MCF 10A (cell line): ENCODE measurements at regions not wholly inside any gene's neighbourhood (a gene's known extent, or its start where the extent isn't known, plus 50 kb on each side); places are given as distances from the start of the nearest gene placed in this dataset.

Experiments
- BruUV-seq: library from RNA; stranded (reverse); fragments of 400-500 nt; replicated peaks from 2 replicates; lab custom pipeline; 2021; lab: Mats Ljungman, UMichigan
- CTCF ChIA-PET: fragments of 300-600 bp; sonication (Branson Sonifier 250); formaldehyde crosslinking; extraction: SDS; loops from one replicate; lab custom pipeline; 2021; ENCODE audit warnings: antibody characterized with exemption, inconsistent platforms; lab: Yijun Ruan, JAX
- POLR2A ChIA-PET: fragments of 300-600, 350-650 bp; sonication (Branson Sonifier 250); formaldehyde crosslinking; extraction: SDS; loops from one replicate; lab custom pipeline; 2020; ENCODE audit warnings: antibody characterized with exemption, inconsistent platforms; lab: Yijun Ruan, JAX
- DNase-seq: peaks from one replicate; pipeline ENCODE4 v3.0.0-alpha.2; 2018; ENCODE audit not compliant: unreplicated experiment
- H3K27ac Mint-ChIP-seq: one replicate; pipeline ENCODE4 v1.8.0; 2022; ENCODE audit warnings: mild to moderate bottlenecking, low read depth, mixed read lengths; ENCODE audit not compliant: unreplicated experiment
- H3K27me3 Mint-ChIP-seq: one replicate; pipeline ENCODE4 v1.8.0; 2022; ENCODE audit warnings: mixed read lengths; ENCODE audit not compliant: insufficient read depth, unreplicated experiment
- H3K36me3 Mint-ChIP-seq: one replicate; pipeline ENCODE4 v1.8.0; 2022; ENCODE audit warnings: mild to moderate bottlenecking, moderate library complexity, mixed read lengths; ENCODE audit not compliant: insufficient read depth, unreplicated experiment
- H3K4me1 Mint-ChIP-seq: one replicate; pipeline ENCODE4 v1.8.0; 2022; ENCODE audit warnings: mixed read lengths; ENCODE audit not compliant: insufficient read depth, unreplicated experiment
- H3K4me3 Mint-ChIP-seq: one replicate; pipeline ENCODE4 v1.8.0; 2022; ENCODE audit warnings: mild to moderate bottlenecking, moderate library complexity, mixed read lengths; ENCODE audit not compliant: unreplicated experiment
- H3K9me3 Mint-ChIP-seq: one replicate; pipeline ENCODE4 v1.8.0; 2022; ENCODE audit warnings: mixed read lengths; ENCODE audit not compliant: unreplicated experiment
- intact Hi-C: fragments of 100-400 bp; cut with micrococcal nuclease; formaldehyde crosslinking; loops from 2 replicates; pipeline ENCODE4 v1.14.1; 2022
- TF ChIP-seq, protein P1 (sequence below): fragments of 200-600 bp; IDR thresholded peaks from one replicate; pipeline ENCODE4 v1.8.0; 2022; ENCODE audit warnings: antibody characterized with exemption, mild to moderate bottlenecking; ENCODE audit not compliant: unreplicated experiment

- no TSS peak for BruUV-seq
- H3K27ac Mint-ChIP-seq: no peak overlapping the region
- POLR2A ChIA-PET: no interaction called here
- H3K4me3 Mint-ChIP-seq: no peak overlapping the region
- no peaks in the 10 kb centered on the region for H3K36me3 Mint-ChIP-seq
- DNase-seq: no peak
- no peaks in the 10 kb centered on the region for H3K4me1 Mint-ChIP-seq
- TF ChIP-seq, protein P1, sequence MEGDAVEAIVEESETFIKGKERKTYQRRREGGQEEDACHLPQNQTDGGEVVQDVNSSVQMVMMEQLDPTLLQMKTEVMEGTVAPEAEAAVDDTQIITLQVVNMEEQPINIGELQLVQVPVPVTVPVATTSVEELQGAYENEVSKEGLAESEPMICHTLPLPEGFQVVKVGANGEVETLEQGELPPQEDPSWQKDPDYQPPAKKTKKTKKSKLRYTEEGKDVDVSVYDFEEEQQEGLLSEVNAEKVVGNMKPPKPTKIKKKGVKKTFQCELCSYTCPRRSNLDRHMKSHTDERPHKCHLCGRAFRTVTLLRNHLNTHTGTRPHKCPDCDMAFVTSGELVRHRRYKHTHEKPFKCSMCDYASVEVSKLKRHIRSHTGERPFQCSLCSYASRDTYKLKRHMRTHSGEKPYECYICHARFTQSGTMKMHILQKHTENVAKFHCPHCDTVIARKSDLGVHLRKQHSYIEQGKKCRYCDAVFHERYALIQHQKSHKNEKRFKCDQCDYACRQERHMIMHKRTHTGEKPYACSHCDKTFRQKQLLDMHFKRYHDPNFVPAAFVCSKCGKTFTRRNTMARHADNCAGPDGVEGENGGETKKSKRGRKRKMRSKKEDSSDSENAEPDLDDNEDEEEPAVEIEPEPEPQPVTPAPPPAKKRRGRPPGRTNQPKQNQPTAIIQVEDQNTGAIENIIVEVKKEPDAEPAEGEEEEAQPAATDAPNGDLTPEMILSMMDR: no peak
- intact Hi-C loops: no loop called here
- CTCF ChIA-PET: interaction anchor here (0.6 kb wide), 1 partner anchor 17 kb away, joined by 3 read pairs; no protein-coding TSS in a partner anchor
- H3K27me3 Mint-ChIP-seq: no peaks in the 10 kb centered on the region
- no peaks in the 10 kb centered on the region for H3K9me3 Mint-ChIP-seq
Observed at GRCh38 chr14:48751293-48751692, 834.9 kb downstream of the RPS29 start.

DNA sequence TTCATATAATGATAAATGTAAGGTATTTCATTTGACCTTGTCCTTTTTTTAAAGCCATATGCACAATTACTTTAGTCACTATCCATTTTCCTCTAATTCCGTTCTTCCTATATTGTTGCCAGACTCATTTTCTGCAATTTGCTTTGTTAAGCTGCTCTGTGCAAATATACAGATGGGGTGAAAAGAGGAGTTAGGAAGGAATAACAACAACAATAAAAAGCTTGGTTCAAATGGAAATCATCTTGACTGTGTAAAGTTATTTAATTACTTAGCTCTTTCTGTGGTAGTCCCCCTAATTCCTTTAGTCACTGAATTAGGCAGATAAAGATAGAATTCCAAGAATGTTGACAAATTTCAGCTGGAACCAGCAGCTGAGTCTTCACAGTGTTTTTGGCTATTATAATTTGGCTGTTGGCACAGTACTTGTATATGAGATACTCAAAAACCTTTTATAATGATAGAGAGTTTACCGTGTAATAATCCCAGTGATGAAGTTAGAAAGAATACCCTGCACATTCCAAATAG, 838.0 kb downstream of the RPS29 start:
- CTCF ChIA-PET: interaction anchor here (0.6 to 1.5 kb wide), 2 partner anchors 24 to 425 kb away, joined by 3 to 4 read pairs; no protein-coding TSS in a partner anchor
- intact Hi-C loops: no loop called here
- Mint-ChIP-seq H3K9me3 (no peaks in the 10 kb centered on the region), H3K27ac (no peak overlapping the region), H3K27me3 (no peaks in the 10 kb centered on the region), H3K4me3 (no peak overlapping the region), H3K36me3 (no peaks in the 10 kb centered on the region), H3K4me1 (no peaks in the 10 kb centered on the region)
- BruUV-seq: no TSS peak
- TF ChIP-seq, protein P1: no peak
- POLR2A ChIA-PET: no interaction called here
- DNase-seq: no peak

- Mint-ChIP-seq H3K27me3 (no peaks in the 10 kb centered on the region), H3K4me3 (no peak overlapping the region), H3K27ac (no peak overlapping the region), H3K9me3 (no peaks in the 10 kb centered on the region), H3K36me3 (no peaks in the 10 kb centered on the region), H3K4me1 (no peaks in the 10 kb centered on the region)
- ChIA-PET POLR2A (no interaction called here), CTCF (interaction anchor here (0.6 to 1.5 kb wide), 2 partner anchors 25 to 426 kb away, joined by 3 to 4 read pairs; no protein-coding TSS in a partner anchor)
- no peak for DNase-seq
- BruUV-seq: no TSS peak
- intact Hi-C loops: no loop called here
- TF ChIP-seq, protein P1: no peak
Observed at GRCh38 chr14:48747561-48748089, 838.6 kb downstream of the RPS29 start.

- no peaks in the 10 kb centered on the region for H3K4me1 Mint-ChIP-seq
- H3K27me3 Mint-ChIP-seq: no peaks in the 10 kb centered on the region
- H3K9me3 Mint-ChIP-seq: no peaks in the 10 kb centered on the region
- H3K36me3 Mint-ChIP-seq: no peaks in the 10 kb centered on the region
- no TSS peak for BruUV-seq
- no peak overlapping the region for H3K4me3 Mint-ChIP-seq
- no peak overlapping the region for H3K27ac Mint-ChIP-seq
- CTCF ChIA-PET: no interaction called here
- TF ChIP-seq, protein P1: no peak
- intact Hi-C loops: no loop called here
- POLR2A ChIA-PET: no interaction called here
- DNase-seq: no peak
Observed at GRCh38 chr14:48744202-48744601, 842.0 kb downstream of the RPS29 start.
